Spleen (tissue), 11 donors: ENCODE measurements at regions not wholly inside any gene's neighbourhood (a gene's known extent, or its start where the extent isn't known, plus 50 kb on each side); places are given as distances from the start of the nearest gene placed in this dataset.
"Not testable (repeated sequence)": the region's sequence is repeated elsewhere in the genome, so short reads cannot be mapped to it uniquely, and the experiment has no call there.

Experiments
- DNase-seq: peaks from one replicate; pipeline ENCODE4 v3.0.0-alpha.2; 2020
- H3K27ac ChIP-seq, 8 donors: fragments of 200-600 bp; sonication (generic) in 7 of 8; 1 replicate in 4 of 8; 2 replicates in 4 of 8; pipeline versions ENCODE4 v1.5.0 to v1.8.0; 2016 to 2021; ENCODE audit warnings: inconsistent platforms in 4 of 8, mild to moderate bottlenecking in 4 of 8, moderate library complexity in 1 of 8
- H3K27me3 ChIP-seq, 7 donors: fragments of 200-600 bp; sonication (generic) in 6 of 7; replicated peaks in 1 of 7; 1 replicate in 4 of 7; 2 replicates in 3 of 7; pipeline versions ENCODE4 v1.5.0 to v1.8.0; 2016 to 2021; ENCODE audit warnings: inconsistent platforms in 3 of 7, mild to moderate bottlenecking in 1 of 7
- H3K36me3 ChIP-seq, 6 donors: fragments of 200-600 bp; sonication (generic) in 5 of 6; 1 replicate in 4 of 6; 2 replicates in 2 of 6; pipeline versions ENCODE4 v1.5.0 to v1.8.0; 2016 to 2021; ENCODE audit warnings: inconsistent platforms in 2 of 6
- H3K4me1 ChIP-seq, 6 donors: fragments of 200-600 bp; sonication (generic) in 5 of 6; 1 replicate in 3 of 6; 2 replicates in 3 of 6; pipeline versions ENCODE4 v1.5.0 to v1.8.0; 2016 to 2021; ENCODE audit warnings: inconsistent platforms in 3 of 6
- H3K4me3 ChIP-seq, 8 donors: fragments of 200-600 bp; sonication (generic) in 7 of 8; 1 replicate in 4 of 8; 2 replicates in 4 of 8; pipeline versions ENCODE4 v1.5.0 to v1.8.0; 2016 to 2021; ENCODE audit warnings: inconsistent platforms in 4 of 8, mild to moderate bottlenecking in 4 of 8, moderate library complexity in 2 of 8
- H3K9me3 ChIP-seq, 8 donors: fragments of 200-600 bp; sonication (generic) in 7 of 8; 1 replicate in 4 of 8; 2 replicates in 4 of 8; pipeline versions ENCODE4 v1.5.0 to v1.8.0; 2016 to 2021; ENCODE audit warnings: inconsistent platforms in 4 of 8
- CTCF ChIP-seq, 11 experiments: fragments of 200-600 bp in 7 of 11; fragments of 450-650 bp in 4 of 11; sonication (generic) in 4 of 11; IDR thresholded peaks in 8 of 11; conservative IDR thresholded peaks in 3 of 11; 1 replicate in 7 of 11; 2 replicates in 4 of 11; pipeline versions ENCODE4 v1.4.0 to v1.8.0; 2016 to 2021; ENCODE audit warnings: antibody characterized with exemption in 11 of 11, inconsistent platforms in 4 of 11, mild to moderate bottlenecking in 1 of 11
- POLR2A ChIP-seq, 3 donors: fragments of 450-650 bp; IDR thresholded peaks; one replicate each; pipeline ENCODE4 v1.5.1; 2017; ENCODE audit warnings: antibody characterized with exemption in 3 of 3, mild to moderate bottlenecking in 1 of 3
- POLR2AphosphoS5 ChIP-seq, 3 donors: sonication (generic); formaldehyde crosslinking; IDR thresholded peaks; one replicate each; pipeline ENCODE4 v1.5.1; 2017; ENCODE audit warnings: antibody characterized with exemption in 3 of 3
- WGBS, 5 donors: extraction: QIAGEN DNeasy Blood & Tissue Kit in 3 of 5; methylation state at CpG; one replicate each; pipeline versions ENCODE4 v1.1.5 to v1.1.7; 2013 to 2018; 5-methylcytosine and 5-hydroxymethylcytosine counted together
- intact Hi-C: fragments of 100-400 bp; cut with DNase I; formaldehyde crosslinking; loops from one replicate; pipeline ENCODE4 v1.15.0; 2023; ENCODE audit warnings: low total_unique reads
- donor health status: healthy with polysubstance abuse.
- donor health status: DM: no; HTN: no; CAD: no; lungs with moderate emphysema.
- donor health status: DM: no; HTN: no; CAD: no.
- donor health status: Bipolar disorder and iron deficiency.
- donor health status: healthy.
- donor health status: DM: no; HTN: no; CAD: no.
- donor health status: DM: yes; HTN: yes; CAD: no.

DNA sequence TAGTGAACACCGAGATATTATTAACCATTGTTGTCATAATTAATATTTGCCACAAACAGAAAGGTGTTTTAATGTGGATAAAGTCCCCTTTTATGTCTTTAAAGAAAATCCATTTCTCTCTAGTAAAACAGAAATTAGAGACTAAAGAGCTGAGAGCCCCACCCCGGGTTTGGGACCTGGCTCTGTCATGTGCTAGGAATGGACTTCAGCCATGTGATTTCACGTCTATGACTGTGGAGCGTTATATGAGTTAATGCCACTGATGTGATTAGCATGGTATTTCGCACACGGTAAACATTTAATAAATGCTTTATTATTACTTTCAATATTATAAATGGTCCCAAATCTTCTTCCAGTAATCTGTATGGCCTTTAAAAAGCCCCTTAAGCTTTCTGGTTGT is 205.0 kb upstream of the NFIA start:
- Histone ChIP-seq H3K27me3 (no peaks in the 10 kb centered on the region), H3K4me3 (no peak overlapping the region), H3K4me1 (no peaks in the 10 kb centered on the region), H3K9me3 (no peaks in the 10 kb centered on the region), H3K36me3 (no peaks in the 10 kb centered on the region), H3K27ac (no peak overlapping the region)
- intact Hi-C loops = no loop called here
- WGBS, 5 donors = 90 to 94% (median 91%) methylated on average over 6 of the region's 6 CpGs
- DNase-seq = no peak
- TF ChIP-seq CTCF (IDR thresholded peaks at IDR 0.05 in 8 of 11, conservative IDR thresholded peaks at IDR 0.05 in 3 of 11) (no peak), POLR2AphosphoS5 (IDR thresholded peaks at IDR 0.05) (no peak), POLR2A (IDR thresholded peaks at IDR 0.05) (no peak)

- H3K9me3 ChIP-seq = no peaks in the 10 kb centered on the region
- no peaks in the 10 kb centered on the region for H3K4me1 ChIP-seq
- WGBS, 5 donors = 76 to 90% (median 83%) methylated on average over 1 of the region's 1 CpG
- no peaks in the 10 kb centered on the region for H3K27me3 ChIP-seq
- no peak overlapping the region for H3K4me3 ChIP-seq
- DNase-seq = no peak
- no peak for TF ChIP-seq POLR2AphosphoS5 (IDR thresholded peaks at IDR 0.05)
- TF ChIP-seq CTCF (IDR thresholded peaks at IDR 0.05 in 8 of 11, conservative IDR thresholded peaks at IDR 0.05 in 3 of 11) = no peak
- TF ChIP-seq POLR2A (IDR thresholded peaks at IDR 0.05) = no peak
- no peaks in the 10 kb centered on the region for H3K36me3 ChIP-seq
- intact Hi-C loops = no loop called here
- H3K27ac ChIP-seq = no peak overlapping the region
Observed at GRCh38 chr1:60876952-60877351, 205.4 kb upstream of the NFIA start.

GRCh38 chr1:60875138-60875537 is 207.2 kb upstream of the NFIA start:
- intact Hi-C loops = no loop called here

GRCh38 chr1:60874718-60875117 is 207.6 kb upstream of the NFIA start:
- Histone ChIP-seq H3K4me3 (no peak overlapping the region), H3K36me3 (no peaks in the 10 kb centered on the region), H3K9me3 (no peaks in the 10 kb centered on the region), H3K27me3 (no peaks in the 10 kb centered on the region), H3K4me1 (no peaks in the 10 kb centered on the region), H3K27ac (no peak overlapping the region)
- TF ChIP-seq POLR2A (IDR thresholded peaks at IDR 0.05) (no peak), POLR2AphosphoS5 (IDR thresholded peaks at IDR 0.05) (no peak)
- WGBS, 5 donors = 80 to 94% (median 84%) methylated on average over 4 of the region's 4 CpGs
- intact Hi-C loops = no loop called here
- DNase-seq = no peak

More at GRCh38 chr1:60875138-60875537, 207.2 kb upstream of the NFIA start:
- Histone ChIP-seq H3K36me3 (no peaks in the 10 kb centered on the region), H3K4me3 (no peak overlapping the region), H3K9me3 (no peaks in the 10 kb centered on the region), H3K4me1 (no peaks in the 10 kb centered on the region), H3K27me3 (no peaks in the 10 kb centered on the region), H3K27ac (no peak overlapping the region)
- no peak for DNase-seq
- no peak for TF ChIP-seq POLR2A (IDR thresholded peaks at IDR 0.05)
- TF ChIP-seq POLR2AphosphoS5 (IDR thresholded peaks at IDR 0.05) = no peak
- no peak for TF ChIP-seq CTCF (IDR thresholded peaks at IDR 0.05 in 8 of 11, conservative IDR thresholded peaks at IDR 0.05 in 3 of 11)
- WGBS, 5 donors = 65 to 94% (median 93%) methylated on average over 1 of the region's 1 CpG

DNA sequence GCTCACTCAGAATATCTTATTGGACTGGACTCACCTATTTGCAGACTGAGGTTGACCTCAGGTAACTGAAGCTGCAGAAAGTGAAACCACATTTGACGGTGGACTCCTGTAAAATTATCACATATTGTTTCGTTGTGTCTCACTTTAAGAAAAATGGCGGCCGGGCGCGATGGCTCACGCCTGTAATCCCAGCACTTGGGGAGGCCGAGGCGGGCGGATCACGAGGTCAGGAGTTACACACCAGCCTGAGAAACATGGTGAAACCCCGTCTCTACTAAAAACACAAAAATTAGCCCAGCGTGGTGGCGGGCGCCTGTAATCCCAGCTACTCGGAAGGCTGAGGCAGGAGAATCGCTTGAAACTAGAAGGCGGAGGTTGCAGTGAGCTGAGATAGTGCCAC is 209.0 kb upstream of the NFIA start:
- H3K9me3 ChIP-seq, intact Hi-C loops, H3K4me3 ChIP-seq, DNase-seq, H3K4me1 ChIP-seq, H3K27ac ChIP-seq, H3K27me3 ChIP-seq, H3K36me3 ChIP-seq: not testable (repeated sequence)
- 94 to 96% (median 95%) methylated on average over 18 of the region's 18 CpGs for WGBS, 5 donors
